ENCODE measurements at regions not wholly inside any gene's neighbourhood (a gene's known extent, or its start where the extent isn't known, plus 50 kb on each side); places are given as distances from the start of the nearest gene placed in this dataset.
"Not testable (repeated sequence)": the region's sequence is repeated elsewhere in the genome, so short reads cannot be mapped to it uniquely, and the experiment has no call there.

GRCh38 chr13:62113179-62113578 lies 697.5 kb upstream of the PCDH20 start:
- Mint-ChIP-seq H3K36me3 (ENCODE audit: low read depth) (no peaks in the 10 kb centered on the region), H3K27ac (no peak overlapping the region), H3K4me3 (no peak overlapping the region), H3K9me3 (peaks cover 5% of the 10 kb centered on the region), H3K27me3 (ENCODE audit: insufficient read depth) (no peaks in the 10 kb centered on the region), H3K4me1 (ENCODE audit: low read depth) (no peaks in the 10 kb centered on the region)
- intact Hi-C loops (cut with micrococcal nuclease): no loop called here
- DNase-seq (ENCODE audit: low spot score): no peak

GRCh38 chr13:62110079-62110478 lies 694.4 kb upstream of the PCDH20 start:
- H3K36me3 Mint-ChIP-seq (ENCODE audit: low read depth): no peaks in the 10 kb centered on the region
- H3K27ac Mint-ChIP-seq: no peak overlapping the region
- DNase-seq (ENCODE audit: low spot score): no peak
- intact Hi-C loops (cut with micrococcal nuclease): no loop called here
- no peaks in the 10 kb centered on the region for H3K4me1 Mint-ChIP-seq (ENCODE audit: low read depth)
- peaks cover 8% of the 10 kb centered on the region for H3K9me3 Mint-ChIP-seq
- H3K27me3 Mint-ChIP-seq (ENCODE audit: insufficient read depth): no peaks in the 10 kb centered on the region
- no peak overlapping the region for H3K4me3 Mint-ChIP-seq

GRCh38 chr13:62104136-62104535 lies 688.5 kb upstream of the PCDH20 start:
- H3K27me3 Mint-ChIP-seq (ENCODE audit: insufficient read depth); H3K9me3 Mint-ChIP-seq; H3K4me1 Mint-ChIP-seq (ENCODE audit: low read depth); DNase-seq (ENCODE audit: low spot score); H3K4me3 Mint-ChIP-seq; intact Hi-C loops (cut with micrococcal nuclease); H3K36me3 Mint-ChIP-seq (ENCODE audit: low read depth); H3K27ac Mint-ChIP-seq: not testable (repeated sequence)

- DNase-seq (ENCODE audit: low spot score): no peak
- no peak overlapping the region for H3K27ac Mint-ChIP-seq
- no peaks in the 10 kb centered on the region for H3K4me1 Mint-ChIP-seq (ENCODE audit: low read depth)
- H3K9me3 Mint-ChIP-seq: peaks cover 10% of the 10 kb centered on the region
- H3K27me3 Mint-ChIP-seq (ENCODE audit: insufficient read depth): no peaks in the 10 kb centered on the region
- H3K36me3 Mint-ChIP-seq (ENCODE audit: low read depth): no peaks in the 10 kb centered on the region
- intact Hi-C loops (cut with micrococcal nuclease): no loop called here
- H3K4me3 Mint-ChIP-seq: no peak overlapping the region
These were observed 681.0 kb upstream of the PCDH20 start for GRCh38 chr13:62096652-62097051.

GRCh38 chr13:62094932-62095331 lies 679.3 kb upstream of the PCDH20 start:
- Mint-ChIP-seq H3K9me3 (peaks cover 10% of the 10 kb centered on the region), H3K36me3 (ENCODE audit: low read depth) (no peaks in the 10 kb centered on the region), H3K27ac (no peak overlapping the region), H3K4me3 (no peak overlapping the region), H3K4me1 (ENCODE audit: low read depth) (no peaks in the 10 kb centered on the region), H3K27me3 (ENCODE audit: insufficient read depth) (no peaks in the 10 kb centered on the region)
- DNase-seq (ENCODE audit: low spot score): no peak
- intact Hi-C loops (cut with micrococcal nuclease): no loop called here

- Mint-ChIP-seq H3K4me3 (no peak overlapping the region), H3K27me3 (ENCODE audit: insufficient read depth) (no peaks in the 10 kb centered on the region), H3K27ac (no peak overlapping the region), H3K36me3 (ENCODE audit: low read depth) (no peaks in the 10 kb centered on the region), H3K4me1 (ENCODE audit: low read depth) (no peaks in the 10 kb centered on the region), H3K9me3 (peaks cover 10% of the 10 kb centered on the region)
- no peak for DNase-seq (ENCODE audit: low spot score)
- intact Hi-C loops (cut with micrococcal nuclease): no loop called here
These were observed 678.5 kb upstream of the PCDH20 start for GRCh38 chr13:62093984-62094780.

GRCh38 chr13:62092949-62093348 lies 677.3 kb upstream of the PCDH20 start:
- H3K27ac Mint-ChIP-seq: no peak overlapping the region
- DNase-seq (ENCODE audit: low spot score): no peak
- H3K9me3 Mint-ChIP-seq: peaks cover 10% of the 10 kb centered on the region
- no peaks in the 10 kb centered on the region for H3K36me3 Mint-ChIP-seq (ENCODE audit: low read depth)
- H3K4me3 Mint-ChIP-seq: no peak overlapping the region
- no peaks in the 10 kb centered on the region for H3K4me1 Mint-ChIP-seq (ENCODE audit: low read depth)
- intact Hi-C loops (cut with micrococcal nuclease): no loop called here
- no peaks in the 10 kb centered on the region for H3K27me3 Mint-ChIP-seq (ENCODE audit: insufficient read depth)

GRCh38 chr13:62092536-62092935 lies 676.9 kb upstream of the PCDH20 start:
- H3K36me3 Mint-ChIP-seq (ENCODE audit: low read depth): no peaks in the 10 kb centered on the region
- H3K9me3 Mint-ChIP-seq: peaks cover 10% of the 10 kb centered on the region
- no peak overlapping the region for H3K27ac Mint-ChIP-seq
- H3K4me1 Mint-ChIP-seq (ENCODE audit: low read depth): no peaks in the 10 kb centered on the region
- no peak for DNase-seq (ENCODE audit: low spot score)
- intact Hi-C loops (cut with micrococcal nuclease): no loop called here
- H3K4me3 Mint-ChIP-seq: no peak overlapping the region
- no peaks in the 10 kb centered on the region for H3K27me3 Mint-ChIP-seq (ENCODE audit: insufficient read depth)

- intact Hi-C loops (cut with micrococcal nuclease): no loop called here
- H3K27ac Mint-ChIP-seq: no peak overlapping the region
- no peak for DNase-seq (ENCODE audit: low spot score)
These were observed 672.5 kb upstream of the PCDH20 start for GRCh38 chr13:62088165-62088564.

GRCh38 chr13:62087124-62087523 lies 671.5 kb upstream of the PCDH20 start:
- Mint-ChIP-seq H3K36me3 (ENCODE audit: low read depth) (no peaks in the 10 kb centered on the region), H3K27me3 (ENCODE audit: insufficient read depth) (no peaks in the 10 kb centered on the region), H3K27ac (no peak overlapping the region), H3K4me3 (no peak overlapping the region), H3K9me3 (no peaks in the 10 kb centered on the region), H3K4me1 (ENCODE audit: low read depth) (no peaks in the 10 kb centered on the region)
- intact Hi-C loops (cut with micrococcal nuclease): no loop called here
- DNase-seq (ENCODE audit: low spot score): no peak

More at GRCh38 chr13:62088165-62088564, 672.5 kb upstream of the PCDH20 start:
- no peaks in the 10 kb centered on the region for H3K4me1 Mint-ChIP-seq (ENCODE audit: low read depth)
- H3K36me3 Mint-ChIP-seq (ENCODE audit: low read depth): no peaks in the 10 kb centered on the region
- H3K9me3 Mint-ChIP-seq: peaks cover 4% of the 10 kb centered on the region
- no peaks in the 10 kb centered on the region for H3K27me3 Mint-ChIP-seq (ENCODE audit: insufficient read depth)
- no peak overlapping the region for H3K4me3 Mint-ChIP-seq

- no peak for DNase-seq (ENCODE audit: low spot score)
- Mint-ChIP-seq H3K27me3 (ENCODE audit: insufficient read depth) (no peaks in the 10 kb centered on the region), H3K9me3 (no peaks in the 10 kb centered on the region), H3K27ac (no peak overlapping the region), H3K36me3 (ENCODE audit: low read depth) (no peaks in the 10 kb centered on the region), H3K4me3 (no peak overlapping the region), H3K4me1 (ENCODE audit: low read depth) (no peaks in the 10 kb centered on the region)
- intact Hi-C loops (cut with micrococcal nuclease): no loop called here
These were observed 669.9 kb upstream of the PCDH20 start for GRCh38 chr13:62085337-62086229.

- Mint-ChIP-seq H3K4me3 (no peak overlapping the region), H3K27me3 (ENCODE audit: insufficient read depth) (no peaks in the 10 kb centered on the region), H3K36me3 (ENCODE audit: low read depth) (no peaks in the 10 kb centered on the region), H3K9me3 (no peaks in the 10 kb centered on the region), H3K27ac (no peak overlapping the region), H3K4me1 (ENCODE audit: low read depth) (no peaks in the 10 kb centered on the region)
- no peak for DNase-seq (ENCODE audit: low spot score)
- intact Hi-C loops (cut with micrococcal nuclease): no loop called here
These were observed 669.1 kb upstream of the PCDH20 start for GRCh38 chr13:62084728-62085127.

- Mint-ChIP-seq H3K9me3 (no peaks in the 10 kb centered on the region), H3K4me1 (ENCODE audit: low read depth) (no peaks in the 10 kb centered on the region), H3K27ac (no peak overlapping the region), H3K36me3 (ENCODE audit: low read depth) (no peaks in the 10 kb centered on the region), H3K4me3 (no peak overlapping the region), H3K27me3 (ENCODE audit: insufficient read depth) (no peaks in the 10 kb centered on the region)
- no peak for DNase-seq (ENCODE audit: low spot score)
- intact Hi-C loops (cut with micrococcal nuclease): no loop called here
These were observed 652.2 kb upstream of the PCDH20 start for GRCh38 chr13:62067821-62068220.

Data from activated T-helper 1 cell treated with anti-CD3 and anti-CD28 coated beads, Interleukin-12 subunit alpha, Interleukin-12 subunit beta, Interleukin-2, Interleukin-4 antibody, amounts not matched to agents 30 ng/mL and 10 ng/mL and 1 ng/mL, durations not matched to agents 14 hours and 24 hours and 36 hours (primary cell).